ENCODE measurements at regions not wholly inside any gene's neighbourhood (a gene's known extent, or its start where the extent isn't known, plus 50 kb on each side); places are given as distances from the start of the nearest gene placed in this dataset.

DNA sequence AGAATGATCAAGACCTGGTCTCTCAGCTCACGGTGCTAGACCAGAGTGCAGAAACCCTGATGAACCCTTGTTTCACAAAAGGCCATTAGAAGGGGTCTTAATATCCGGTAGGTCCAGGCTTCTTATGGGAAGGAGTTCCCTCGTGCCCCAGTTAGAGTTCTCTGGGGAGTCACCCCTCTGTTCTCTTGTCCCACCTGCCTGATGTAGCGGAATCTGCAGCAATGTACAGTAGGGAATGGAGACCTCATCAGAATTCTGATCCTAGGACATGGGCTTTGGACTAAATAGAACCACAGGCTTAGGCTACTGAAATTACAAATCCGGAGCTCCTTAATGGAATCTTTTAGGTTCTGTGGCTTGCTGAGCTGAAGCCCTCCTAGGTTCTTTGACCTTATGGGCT, 243.6 kb upstream of the IRX2 start (continued):
- TF ChIP-seq RAD21 (IDR thresholded peaks at IDR 0.05; ENCODE audit: low read depth): no peak

DNA sequence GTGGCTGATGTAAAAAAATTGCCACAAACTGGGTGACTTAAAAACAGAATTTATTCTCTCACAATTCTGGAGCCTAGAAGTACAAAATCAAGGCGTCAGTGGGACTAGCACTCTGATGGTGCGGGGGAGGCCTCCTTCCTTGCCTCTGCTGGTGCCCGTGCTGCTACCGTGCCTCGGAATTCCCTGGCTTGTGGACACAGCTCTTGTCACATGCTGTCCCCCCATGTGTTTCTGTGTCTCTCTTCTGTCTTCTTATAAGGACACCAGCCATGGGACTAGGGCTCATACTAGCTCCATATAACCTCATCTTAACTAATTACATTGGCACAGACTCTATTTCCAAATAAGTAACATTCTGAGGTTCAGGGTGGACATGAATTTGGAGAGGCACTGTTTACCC, 242.3 kb upstream of the IRX2 start:
- ATAC-seq (no peak), DNase-seq (ENCODE audit: low read depth, low spot score) (no peak)
- Histone ChIP-seq H3K9me3 (ENCODE audit: control insufficient read depth in 1 of 2, insufficient read depth in 1 of 2, low read depth in 1 of 2, low read length in 2 of 2) (peaks cover 4 to 52% of the 10 kb centered on the region in 2 experiments; a peak in 3 of 4 replicates), H3K4me3 (replicated peaks in 1 of 2; ENCODE audit: low read depth in 1 of 2, low read length in 2 of 2) (no peak overlapping the region), H3K4me2 (ENCODE audit: low read length) (no peak overlapping the region), H3K79me2 (ENCODE audit: insufficient read depth, low read length) (no peaks in the 10 kb centered on the region), H3K27ac (ENCODE audit: low read depth, low read length) (no peak overlapping the region), H3K36me3 (ENCODE audit: control insufficient read depth in 1 of 2, insufficient read depth in 2 of 2, low read length in 2 of 2) (no peaks in the 10 kb centered on the region), H4K20me1 (ENCODE audit: insufficient read depth) (no peaks in the 10 kb centered on the region), H2AFZ (ENCODE audit: low read depth, low read length, poor library complexity, severe bottlenecking) (no peak overlapping the region), H3K9me2 (ENCODE audit: insufficient read depth) (no peaks in the 10 kb centered on the region), H3K4me1 (ENCODE audit: control insufficient read depth in 1 of 2, insufficient read depth in 2 of 2, low read length in 2 of 2) (no peaks in the 10 kb centered on the region), H3K27me3 (ENCODE audit: insufficient read depth, low read length) (no peaks in the 10 kb centered on the region), H3K9ac (ENCODE audit: low read length) (no peak overlapping the region)
- RAD21 ChIA-PET (ENCODE audit: low non-redundant PET in 1 of 2, low total read pairs in 2 of 2, uncharacterized antibody in 2 of 2, unreplicated experiment in 2 of 2): no interaction called here
- no TSS peak for BruUV-seq (replicated peaks)
- POLR2A ChIA-PET: no interaction called here
- CTCF ChIA-PET: no interaction called here
- intact Hi-C loops (cut with micrococcal nuclease): no loop called here
- TF ChIP-seq, protein P1, sequence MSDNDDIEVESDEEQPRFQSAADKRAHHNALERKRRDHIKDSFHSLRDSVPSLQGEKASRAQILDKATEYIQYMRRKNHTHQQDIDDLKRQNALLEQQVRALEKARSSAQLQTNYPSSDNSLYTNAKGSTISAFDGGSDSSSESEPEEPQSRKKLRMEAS (IDR thresholded peaks at IDR 0.05): no peak
- TF ChIP-seq ELF1 (IDR thresholded peaks at IDR 0.05; ENCODE audit: borderline replicate concordance, low read depth): no peak
- TF ChIP-seq, protein P2, sequence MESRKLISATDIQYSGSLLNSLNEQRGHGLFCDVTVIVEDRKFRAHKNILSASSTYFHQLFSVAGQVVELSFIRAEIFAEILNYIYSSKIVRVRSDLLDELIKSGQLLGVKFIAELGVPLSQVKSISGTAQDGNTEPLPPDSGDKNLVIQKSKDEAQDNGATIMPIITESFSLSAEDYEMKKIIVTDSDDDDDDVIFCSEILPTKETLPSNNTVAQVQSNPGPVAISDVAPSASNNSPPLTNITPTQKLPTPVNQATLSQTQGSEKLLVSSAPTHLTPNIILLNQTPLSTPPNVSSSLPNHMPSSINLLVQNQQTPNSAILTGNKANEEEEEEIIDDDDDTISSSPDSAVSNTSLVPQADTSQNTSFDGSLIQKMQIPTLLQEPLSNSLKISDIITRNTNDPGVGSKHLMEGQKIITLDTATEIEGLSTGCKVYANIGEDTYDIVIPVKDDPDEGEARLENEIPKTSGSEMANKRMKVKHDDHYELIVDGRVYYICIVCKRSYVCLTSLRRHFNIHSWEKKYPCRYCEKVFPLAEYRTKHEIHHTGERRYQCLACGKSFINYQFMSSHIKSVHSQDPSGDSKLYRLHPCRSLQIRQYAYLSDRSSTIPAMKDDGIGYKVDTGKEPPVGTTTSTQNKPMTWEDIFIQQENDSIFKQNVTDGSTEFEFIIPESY (IDR thresholded peaks at IDR 0.05; ENCODE audit: extremely low read depth, insufficient replicate concordance, low read length): no peak
- TF ChIP-seq, protein P3, sequence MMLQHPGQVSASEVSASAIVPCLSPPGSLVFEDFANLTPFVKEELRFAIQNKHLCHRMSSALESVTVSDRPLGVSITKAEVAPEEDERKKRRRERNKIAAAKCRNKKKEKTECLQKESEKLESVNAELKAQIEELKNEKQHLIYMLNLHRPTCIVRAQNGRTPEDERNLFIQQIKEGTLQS (IDR thresholded peaks at IDR 0.05): no peak
- TF ChIP-seq SRF (IDR thresholded peaks at IDR 0.05; ENCODE audit: low read depth): no peak
- TF ChIP-seq, protein P4, sequence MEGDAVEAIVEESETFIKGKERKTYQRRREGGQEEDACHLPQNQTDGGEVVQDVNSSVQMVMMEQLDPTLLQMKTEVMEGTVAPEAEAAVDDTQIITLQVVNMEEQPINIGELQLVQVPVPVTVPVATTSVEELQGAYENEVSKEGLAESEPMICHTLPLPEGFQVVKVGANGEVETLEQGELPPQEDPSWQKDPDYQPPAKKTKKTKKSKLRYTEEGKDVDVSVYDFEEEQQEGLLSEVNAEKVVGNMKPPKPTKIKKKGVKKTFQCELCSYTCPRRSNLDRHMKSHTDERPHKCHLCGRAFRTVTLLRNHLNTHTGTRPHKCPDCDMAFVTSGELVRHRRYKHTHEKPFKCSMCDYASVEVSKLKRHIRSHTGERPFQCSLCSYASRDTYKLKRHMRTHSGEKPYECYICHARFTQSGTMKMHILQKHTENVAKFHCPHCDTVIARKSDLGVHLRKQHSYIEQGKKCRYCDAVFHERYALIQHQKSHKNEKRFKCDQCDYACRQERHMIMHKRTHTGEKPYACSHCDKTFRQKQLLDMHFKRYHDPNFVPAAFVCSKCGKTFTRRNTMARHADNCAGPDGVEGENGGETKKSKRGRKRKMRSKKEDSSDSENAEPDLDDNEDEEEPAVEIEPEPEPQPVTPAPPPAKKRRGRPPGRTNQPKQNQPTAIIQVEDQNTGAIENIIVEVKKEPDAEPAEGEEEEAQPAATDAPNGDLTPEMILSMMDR (IDR thresholded peaks at IDR 0.05 in 2 of 3, conservative IDR thresholded peaks at IDR 0.05 in 1 of 3; ENCODE audit: borderline replicate concordance in 1 of 3, insufficient read depth in 1 of 3, low read depth in 2 of 3, low read length in 2 of 3): no peak
- no peak for TF ChIP-seq POLR2AphosphoS5 (IDR thresholded peaks at IDR 0.05; ENCODE audit: low read depth, low read length)
- no peak for TF ChIP-seq EZH2 (IDR thresholded peaks at IDR 0.05)
- TF ChIP-seq ZNF274 (IDR thresholded peaks at IDR 0.05; ENCODE audit: low read depth, low read length): no peak
- no peak for TF ChIP-seq FOSL1 (IDR thresholded peaks at IDR 0.05; ENCODE audit: low read depth)
- TF ChIP-seq POLR2A (IDR thresholded peaks at IDR 0.05; ENCODE audit: borderline replicate concordance, extremely low read depth, insufficient read depth, insufficient read length): no peak
